CD8-positive, alpha-beta memory T cell (primary cell): ENCODE measurements at regions not wholly inside any gene's neighbourhood (a gene's known extent, or its start where the extent isn't known, plus 50 kb on each side); places are given as distances from the start of the nearest gene placed in this dataset.

Source experiments
- CTCF ChIA-PET: fragments of 350-600 bp; sonication (Branson Sonifier 250); formaldehyde crosslinking; loops from one replicate; lab custom pipeline; 2021; ENCODE audit warnings: antibody characterized with exemption; lab: Charles Lee
- POLR2A ChIA-PET: fragments of 350-600 bp; sonication (Branson Sonifier 250); formaldehyde crosslinking; loops from one replicate; lab custom pipeline; 2021; ENCODE audit warnings: antibody characterized with exemption; lab: Charles Lee
- DNase-seq, 5 donors: peaks; one replicate each; pipeline versions ENCODE4 v3.0.0 to v3.0.0-alpha.2; 2020 to 2022; ENCODE audit warnings: mixed read lengths in 1 of 5
- H3K27ac ChIP-seq: one replicate; pipeline ENCODE4 v1.7.0; 2013; ENCODE audit warnings: low read depth, mild to moderate bottlenecking, low read length, moderate library complexity
- H3K27me3 ChIP-seq: 2 replicates; pipeline ENCODE4 v1.7.0; 2013; ENCODE audit warnings: low read length, mild to moderate bottlenecking; ENCODE audit not compliant: insufficient read depth, poor library complexity, severe bottlenecking
- H3K36me3 ChIP-seq: 2 replicates; pipeline ENCODE4 v1.7.0; 2013; ENCODE audit warnings: mild to moderate bottlenecking, low read length, moderate library complexity; ENCODE audit not compliant: insufficient read depth
- H3K4me1 ChIP-seq: 2 replicates; pipeline ENCODE4 v1.7.0; 2013; ENCODE audit warnings: mild to moderate bottlenecking, low read length, moderate library complexity; ENCODE audit not compliant: insufficient read depth
- H3K4me3 ChIP-seq: 2 replicates; pipeline ENCODE4 v1.7.0; 2013; ENCODE audit warnings: mild to moderate bottlenecking, low read length
- H3K9me3 ChIP-seq: 2 replicates; pipeline ENCODE4 v1.7.0; 2013; ENCODE audit warnings: mild to moderate bottlenecking, low read length
- H3K27ac Mint-ChIP-seq, 8 donors: one replicate each; pipeline ENCODE4 v1.8.0; 2020 to 2021; ENCODE audit warnings: mixed read lengths in 8 of 8, mild to moderate bottlenecking in 6 of 8, inconsistent platforms in 3 of 8, moderate library complexity in 3 of 8
- H3K27me3 Mint-ChIP-seq, 2 donors: one replicate each; pipeline ENCODE4 v1.8.0; 2020 to 2021; ENCODE audit warnings: mixed read lengths in 2 of 2, mild to moderate bottlenecking in 1 of 2, moderate library complexity in 1 of 2
- H3K36me3 Mint-ChIP-seq, 3 donors: one replicate each; pipeline ENCODE4 v1.8.0; 2020 to 2021; ENCODE audit warnings: mixed read lengths in 3 of 3, inconsistent platforms in 1 of 3, mild to moderate bottlenecking in 1 of 3
- H3K4me1 Mint-ChIP-seq, 3 donors: one replicate each; pipeline ENCODE4 v1.8.0; 2020 to 2021; ENCODE audit warnings: mixed read lengths in 3 of 3, inconsistent platforms in 1 of 3, mild to moderate bottlenecking in 1 of 3
- H3K4me3 Mint-ChIP-seq, 7 donors: one replicate each; pipeline ENCODE4 v1.8.0; 2020 to 2021; ENCODE audit warnings: mixed read lengths in 7 of 7, mild to moderate bottlenecking in 6 of 7, moderate library complexity in 4 of 7, inconsistent platforms in 2 of 7
- H3K9me3 Mint-ChIP-seq, 5 donors: one replicate each; pipeline ENCODE4 v1.8.0; 2020 to 2022; ENCODE audit warnings: mixed read lengths in 5 of 5, mild to moderate bottlenecking in 3 of 5, moderate library complexity in 2 of 5, inconsistent platforms in 1 of 5

DNA sequence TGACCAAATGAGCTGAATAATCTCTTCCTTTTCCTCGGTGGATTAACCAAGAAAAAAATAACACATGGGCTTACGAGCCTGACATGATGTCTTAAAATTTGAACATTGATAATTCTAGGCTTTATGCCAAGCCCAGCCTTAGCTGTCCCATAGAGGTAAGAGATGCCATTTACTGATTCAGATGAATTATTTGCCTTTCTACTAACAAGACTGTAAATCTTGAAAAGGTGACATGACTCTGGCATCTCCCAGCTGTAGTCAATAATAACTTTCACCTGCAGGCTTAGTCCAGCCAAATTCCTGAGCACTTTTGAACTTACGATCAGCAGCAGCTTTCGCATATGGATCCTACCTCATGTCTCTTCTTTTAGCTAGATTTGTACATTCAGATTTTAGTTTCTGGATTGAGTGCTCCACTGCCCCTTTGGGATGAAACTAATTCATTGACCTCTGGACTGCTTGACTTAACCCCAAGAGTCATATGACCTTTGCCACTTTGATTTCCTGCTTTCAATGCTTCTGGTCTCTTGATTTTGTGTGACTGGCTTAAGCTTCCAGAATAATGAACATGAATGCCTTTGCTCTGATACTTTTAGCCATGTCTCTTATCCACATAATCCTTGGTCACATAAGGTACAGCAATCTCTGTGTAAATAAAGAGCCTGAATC, 876.4 kb upstream of the SLIT2 start:
- no peaks in the 10 kb centered on the region for H3K27me3 Mint-ChIP-seq
- ChIA-PET POLR2A (no interaction called here), CTCF (no interaction called here)
- H3K27ac Mint-ChIP-seq, result no peak overlapping the region
- H3K4me3 Mint-ChIP-seq, result no peak overlapping the region
- Histone ChIP-seq H3K36me3 (no peaks in the 10 kb centered on the region), H3K27ac (no peak overlapping the region), H3K9me3 (no peaks in the 10 kb centered on the region), H3K27me3 (no peaks in the 10 kb centered on the region), H3K4me1 (no peaks in the 10 kb centered on the region), H3K4me3 (no peak overlapping the region)
- H3K9me3 Mint-ChIP-seq, result peaks cover 0 to 9% (median 6%) of the 10 kb centered on the region in 5 donors
- no peaks in the 10 kb centered on the region for H3K36me3 Mint-ChIP-seq
- H3K4me1 Mint-ChIP-seq, result no peaks in the 10 kb centered on the region
- DNase-seq, result no peak

DNA sequence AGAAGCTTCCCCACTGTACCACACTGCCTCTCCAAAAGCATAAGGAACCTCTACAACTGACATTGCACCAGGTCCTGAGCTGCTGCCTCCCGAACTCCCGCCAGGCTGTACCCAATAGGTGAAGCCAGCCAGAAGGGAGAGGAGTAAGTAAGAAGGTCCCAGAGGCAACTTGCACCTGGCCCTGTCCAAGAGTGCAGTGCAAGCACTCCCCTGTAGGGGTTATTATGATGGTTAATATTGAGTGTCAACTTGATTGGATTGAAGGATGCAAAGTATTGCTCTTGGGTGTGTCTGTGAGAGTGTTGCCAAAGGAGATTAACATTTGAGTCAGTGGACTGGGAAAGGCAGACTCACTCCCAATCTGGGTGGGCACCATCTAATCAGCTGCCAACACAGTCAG, 879.3 kb upstream of the SLIT2 start:
- H3K27me3 Mint-ChIP-seq, result no peaks in the 10 kb centered on the region
- H3K27ac ChIP-seq, result no peak overlapping the region
- H3K27ac Mint-ChIP-seq, result no peak overlapping the region
- no peaks in the 10 kb centered on the region for H3K4me1 ChIP-seq
- H3K4me3 Mint-ChIP-seq, result no peak overlapping the region
- CTCF ChIA-PET, result no interaction called here
- peaks cover 6 to 22% (median 7%) of the 10 kb centered on the region in 5 donors for H3K9me3 Mint-ChIP-seq
- no peaks in the 10 kb centered on the region for H3K36me3 ChIP-seq
- POLR2A ChIA-PET, result no interaction called here
- no peaks in the 10 kb centered on the region for H3K36me3 Mint-ChIP-seq
- H3K9me3 ChIP-seq, result no peaks in the 10 kb centered on the region
- no peak overlapping the region for H3K4me3 ChIP-seq
- no peaks in the 10 kb centered on the region for H3K27me3 ChIP-seq
- H3K4me1 Mint-ChIP-seq, result no peaks in the 10 kb centered on the region
- no peak for DNase-seq

GRCh38 chr4:19368800-19369199, 882.9 kb upstream of the SLIT2 start:
- Mint-ChIP-seq H3K9me3 (peaks cover 2 to 22% (median 9%) of the 10 kb centered on the region in 5 donors), H3K27ac (no peak overlapping the region), H3K4me3 (no peak overlapping the region), H3K27me3 (no peaks in the 10 kb centered on the region), H3K36me3 (no peaks in the 10 kb centered on the region), H3K4me1 (no peaks in the 10 kb centered on the region)
- H3K36me3 ChIP-seq, result no peaks in the 10 kb centered on the region
- no peaks in the 10 kb centered on the region for H3K27me3 ChIP-seq
- no peak overlapping the region for H3K4me3 ChIP-seq
- CTCF ChIA-PET, result no interaction called here
- no peak overlapping the region for H3K27ac ChIP-seq
- POLR2A ChIA-PET, result no interaction called here
- no peak for DNase-seq
- H3K4me1 ChIP-seq, result no peaks in the 10 kb centered on the region
- H3K9me3 ChIP-seq, result no peaks in the 10 kb centered on the region

DNA sequence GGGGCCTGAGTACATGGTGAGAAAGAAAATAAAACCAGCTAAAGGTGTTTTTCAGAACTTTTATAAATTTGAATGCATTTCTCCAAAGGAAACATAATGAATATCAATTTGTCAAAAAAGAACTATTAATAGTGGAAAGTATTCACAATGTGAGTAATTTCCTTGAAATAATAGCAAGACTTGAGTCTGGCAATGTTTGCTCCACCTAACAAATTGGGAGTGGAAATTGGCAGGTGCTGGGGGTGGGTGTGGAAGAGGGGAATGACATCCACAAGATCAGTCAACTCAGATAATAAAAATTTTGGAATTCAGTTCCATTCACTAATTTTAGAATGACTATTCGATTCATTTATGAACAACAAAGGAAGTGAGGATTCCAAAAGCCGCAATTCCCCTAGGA, 884.8 kb upstream of the SLIT2 start:
- Mint-ChIP-seq H3K36me3 (no peaks in the 10 kb centered on the region), H3K27me3 (no peaks in the 10 kb centered on the region), H3K9me3 (peaks cover 0 to 29% (median 9%) of the 10 kb centered on the region in 5 donors), H3K4me1 (no peaks in the 10 kb centered on the region), H3K27ac (no peak overlapping the region), H3K4me3 (no peak overlapping the region)
- Histone ChIP-seq H3K9me3 (no peaks in the 10 kb centered on the region), H3K36me3 (no peaks in the 10 kb centered on the region), H3K4me3 (no peak overlapping the region), H3K4me1 (no peaks in the 10 kb centered on the region), H3K27me3 (no peaks in the 10 kb centered on the region), H3K27ac (no peak overlapping the region)
- ChIA-PET POLR2A (no interaction called here), CTCF (no interaction called here)
- no peak for DNase-seq

- Histone ChIP-seq H3K9me3 (no peaks in the 10 kb centered on the region), H3K36me3 (no peaks in the 10 kb centered on the region), H3K27me3 (no peaks in the 10 kb centered on the region), H3K27ac (no peak overlapping the region), H3K4me3 (no peak overlapping the region), H3K4me1 (no peaks in the 10 kb centered on the region)
- Mint-ChIP-seq H3K27me3 (no peaks in the 10 kb centered on the region), H3K4me3 (no peak overlapping the region), H3K9me3 (peaks cover 2 to 21% (median 8%) of the 10 kb centered on the region in 5 donors), H3K36me3 (no peaks in the 10 kb centered on the region), H3K27ac (no peak overlapping the region), H3K4me1 (no peaks in the 10 kb centered on the region)
- CTCF ChIA-PET, result no interaction called here
- no peak for DNase-seq
- POLR2A ChIA-PET, result no interaction called here
Observed at GRCh38 chr4:19358015-19358414, 893.7 kb upstream of the SLIT2 start.

- Mint-ChIP-seq H3K4me3 (no peak overlapping the region), H3K4me1 (no peaks in the 10 kb centered on the region), H3K27me3 (no peaks in the 10 kb centered on the region), H3K36me3 (no peaks in the 10 kb centered on the region), H3K27ac (no peak overlapping the region), H3K9me3 (peaks cover 2 to 33% (median 8%) of the 10 kb centered on the region in 5 donors)
- Histone ChIP-seq H3K27ac (no peak overlapping the region), H3K9me3 (no peaks in the 10 kb centered on the region), H3K4me3 (no peak overlapping the region), H3K36me3 (no peaks in the 10 kb centered on the region), H3K4me1 (no peaks in the 10 kb centered on the region), H3K27me3 (no peaks in the 10 kb centered on the region)
- no peak for DNase-seq
- ChIA-PET POLR2A (no interaction called here), CTCF (no interaction called here)
Observed at GRCh38 chr4:19349416-19349815, 902.3 kb upstream of the SLIT2 start.

GRCh38 chr4:19348746-19349145, 903.0 kb upstream of the SLIT2 start:
- Histone ChIP-seq H3K27ac (no peak overlapping the region), H3K9me3 (no peaks in the 10 kb centered on the region), H3K36me3 (no peaks in the 10 kb centered on the region), H3K27me3 (no peaks in the 10 kb centered on the region), H3K4me1 (no peaks in the 10 kb centered on the region), H3K4me3 (no peak overlapping the region)
- Mint-ChIP-seq H3K27me3 (no peaks in the 10 kb centered on the region), H3K4me1 (no peaks in the 10 kb centered on the region), H3K4me3 (no peak overlapping the region), H3K9me3 (peaks cover 2 to 26% (median 9%) of the 10 kb centered on the region in 5 donors), H3K36me3 (no peaks in the 10 kb centered on the region), H3K27ac (no peak overlapping the region)
- POLR2A ChIA-PET, result no interaction called here
- CTCF ChIA-PET, result no interaction called here
- no peak for DNase-seq

DNA sequence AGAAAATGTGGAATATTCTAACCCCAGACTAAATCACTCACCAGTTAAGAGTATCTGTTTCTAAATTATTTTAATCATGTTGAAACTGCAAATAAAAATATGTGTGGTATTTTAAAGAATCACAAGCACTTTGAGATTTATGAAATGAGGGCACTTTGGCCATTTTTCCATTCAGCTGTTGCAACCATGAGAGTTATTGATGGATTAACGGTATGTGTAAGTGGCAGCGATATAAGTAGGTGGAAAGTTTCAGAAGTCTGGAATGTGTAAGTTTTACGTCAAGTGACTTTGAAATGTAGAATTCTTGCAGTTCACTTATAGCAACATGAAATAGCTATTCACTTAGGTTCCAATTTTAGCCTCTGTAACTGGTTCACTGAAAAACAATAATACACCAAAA, 905.1 kb upstream of the SLIT2 start:
- no peak overlapping the region for H3K4me3 Mint-ChIP-seq
- CTCF ChIA-PET, result no interaction called here

More for the DNA sequence above, 905.1 kb upstream of the SLIT2 start:
- no peaks in the 10 kb centered on the region for H3K9me3 ChIP-seq
- H3K27ac ChIP-seq, result no peak overlapping the region
- POLR2A ChIA-PET, result no interaction called here
- H3K9me3 Mint-ChIP-seq, result peaks cover 0 to 25% (median 10%) of the 10 kb centered on the region in 5 donors
- no peak overlapping the region for H3K27ac Mint-ChIP-seq
- H3K36me3 Mint-ChIP-seq, result no peaks in the 10 kb centered on the region
- H3K4me1 Mint-ChIP-seq, result no peaks in the 10 kb centered on the region
- H3K4me1 ChIP-seq, result no peaks in the 10 kb centered on the region
- DNase-seq, result no peak
- no peaks in the 10 kb centered on the region for H3K27me3 Mint-ChIP-seq
- H3K36me3 ChIP-seq, result no peaks in the 10 kb centered on the region
- H3K4me3 ChIP-seq, result no peak overlapping the region
- H3K27me3 ChIP-seq, result no peaks in the 10 kb centered on the region
